AG09319 (cell line): ENCODE measurements at regions not wholly inside any gene's neighbourhood (a gene's known extent, or its start where the extent isn't known, plus 50 kb on each side); places are given as distances from the start of the nearest gene placed in this dataset.

Experiments
- DNase-seq: peaks from one replicate; pipeline ENCODE4 v3.0.0-alpha.2; 2010; ENCODE audit warnings: low read depth; ENCODE audit errors: extremely low read depth
- CTCF ChIP-seq: IDR thresholded peaks from 2 replicates; pipeline ENCODE4 v1.5.1; 2011; ENCODE audit warnings: low read depth, mild to moderate bottlenecking, inconsistent platforms, low read length, moderate library complexity

GRCh38 chr7:114865564-114865963, 56.3 kb upstream of the MDFIC start:
- no peak for DNase-seq
- TF ChIP-seq CTCF = peak; percentile 74
